Fibroblast of the aortic adventitia (primary cell): ENCODE measurements at regions not wholly inside any gene's neighbourhood (a gene's known extent, or its start where the extent isn't known, plus 50 kb on each side); places are given as distances from the start of the nearest gene placed in this dataset.
A peak's percentile ranks its signal among the peaks of the same experiment; 100 is the strongest.

Experiments used
- DNase-seq: peaks from one replicate; pipeline ENCODE4 v3.0.0-alpha.2; 2010; ENCODE audit warnings: low read depth
- H3K4me3 ChIP-seq: 2 replicates; pipeline ENCODE4 v1.5.1; 2011; ENCODE audit warnings: low read depth, mild to moderate bottlenecking, control low read depth, low read length, moderate library complexity
- TF ChIP-seq, protein P1 (sequence below): IDR thresholded peaks from 2 replicates; pipeline ENCODE4 v1.5.1; 2011; ENCODE audit warnings: mild to moderate bottlenecking, low read length, control low read depth, inconsistent platforms; ENCODE audit not compliant: insufficient read depth

DNA sequence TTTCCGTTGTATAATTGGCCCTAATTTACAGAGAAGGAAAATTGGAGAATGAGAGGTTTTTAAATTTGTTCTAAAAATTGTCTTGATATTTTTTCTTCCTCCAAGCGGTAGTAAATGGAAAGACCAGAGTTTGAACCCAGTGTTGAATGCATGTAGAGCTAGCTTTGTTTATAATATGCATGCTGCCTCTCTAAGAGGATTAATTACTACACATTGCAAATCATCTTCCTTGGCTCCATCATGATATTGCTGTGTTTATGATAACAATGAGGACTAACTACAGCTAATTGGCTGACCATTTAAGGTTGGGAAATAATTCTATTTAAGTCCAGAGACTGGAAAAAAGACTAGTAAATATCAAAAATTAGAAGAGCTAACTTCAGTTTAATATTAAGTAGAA, 338.5 kb downstream of the PLK2 start:
- DNase-seq: no peak
- H3K4me3 ChIP-seq: no peak overlapping the region
- TF ChIP-seq, protein P1, sequence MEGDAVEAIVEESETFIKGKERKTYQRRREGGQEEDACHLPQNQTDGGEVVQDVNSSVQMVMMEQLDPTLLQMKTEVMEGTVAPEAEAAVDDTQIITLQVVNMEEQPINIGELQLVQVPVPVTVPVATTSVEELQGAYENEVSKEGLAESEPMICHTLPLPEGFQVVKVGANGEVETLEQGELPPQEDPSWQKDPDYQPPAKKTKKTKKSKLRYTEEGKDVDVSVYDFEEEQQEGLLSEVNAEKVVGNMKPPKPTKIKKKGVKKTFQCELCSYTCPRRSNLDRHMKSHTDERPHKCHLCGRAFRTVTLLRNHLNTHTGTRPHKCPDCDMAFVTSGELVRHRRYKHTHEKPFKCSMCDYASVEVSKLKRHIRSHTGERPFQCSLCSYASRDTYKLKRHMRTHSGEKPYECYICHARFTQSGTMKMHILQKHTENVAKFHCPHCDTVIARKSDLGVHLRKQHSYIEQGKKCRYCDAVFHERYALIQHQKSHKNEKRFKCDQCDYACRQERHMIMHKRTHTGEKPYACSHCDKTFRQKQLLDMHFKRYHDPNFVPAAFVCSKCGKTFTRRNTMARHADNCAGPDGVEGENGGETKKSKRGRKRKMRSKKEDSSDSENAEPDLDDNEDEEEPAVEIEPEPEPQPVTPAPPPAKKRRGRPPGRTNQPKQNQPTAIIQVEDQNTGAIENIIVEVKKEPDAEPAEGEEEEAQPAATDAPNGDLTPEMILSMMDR: no peak

DNA sequence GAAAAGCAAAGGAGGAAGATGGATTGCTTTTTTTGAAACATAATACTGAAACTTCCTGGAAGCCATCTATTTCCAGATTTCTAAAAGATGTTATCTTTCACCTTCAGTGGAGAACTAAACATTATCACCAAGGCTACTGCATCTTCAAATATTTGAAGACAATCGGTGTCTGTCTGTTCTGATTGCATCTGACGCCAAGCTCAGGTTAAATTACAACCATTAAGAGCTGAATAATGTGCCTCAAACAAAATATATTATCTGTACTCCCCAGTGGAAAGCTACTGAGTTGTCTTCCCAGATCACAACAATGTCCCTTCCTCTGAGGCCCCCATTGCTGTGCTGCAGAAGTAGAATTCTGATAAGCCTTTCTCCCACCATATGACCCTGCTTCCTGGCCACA, 342.3 kb downstream of the PLK2 start:
- TF ChIP-seq, protein P1: no peak
- no peak for DNase-seq
- no peak overlapping the region for H3K4me3 ChIP-seq

DNA sequence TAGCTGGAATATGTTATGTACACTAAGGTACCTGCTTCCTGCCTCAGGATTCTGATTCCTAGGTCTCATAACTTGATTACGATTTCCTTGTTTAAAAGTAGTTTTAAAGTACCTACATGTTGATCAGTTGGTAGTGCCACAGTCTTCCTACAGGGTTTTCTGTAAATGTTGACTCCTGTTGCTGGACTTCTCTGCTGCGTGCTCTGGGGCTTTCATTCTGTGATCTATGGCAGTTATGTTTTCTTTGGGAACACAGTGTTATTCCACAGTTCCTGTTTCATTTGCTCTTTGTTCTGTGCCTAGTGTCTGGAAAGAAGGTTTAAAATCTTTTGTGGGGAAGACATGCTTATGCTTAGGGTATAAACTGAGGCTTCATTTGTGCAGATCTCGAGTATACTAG, 343.5 kb downstream of the PLK2 start:
- no peak for DNase-seq
- TF ChIP-seq, protein P1: no peak
- no peak overlapping the region for H3K4me3 ChIP-seq

DNA sequence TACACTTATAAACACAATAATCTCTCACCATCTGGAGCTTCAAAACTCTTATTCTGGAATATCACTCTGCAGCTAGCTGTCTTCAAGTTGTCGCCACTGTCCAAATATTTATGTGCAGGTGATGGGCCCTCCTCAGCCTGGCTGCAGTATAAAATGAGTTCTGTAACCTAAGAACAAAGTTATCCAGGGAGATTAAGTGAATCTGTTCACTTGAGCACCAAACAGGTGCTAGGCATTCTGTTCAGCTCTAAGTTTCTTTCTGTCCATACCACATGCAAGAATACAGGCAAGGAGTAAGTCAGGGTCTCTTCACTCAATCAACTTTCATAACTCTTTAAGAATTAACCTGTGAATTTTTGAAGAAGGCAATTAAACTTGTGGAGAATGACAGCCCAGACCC, 344.1 kb downstream of the PLK2 start:
- H3K4me3 ChIP-seq: no peak overlapping the region
- TF ChIP-seq, protein P1: no peak
- no peak for DNase-seq

DNA sequence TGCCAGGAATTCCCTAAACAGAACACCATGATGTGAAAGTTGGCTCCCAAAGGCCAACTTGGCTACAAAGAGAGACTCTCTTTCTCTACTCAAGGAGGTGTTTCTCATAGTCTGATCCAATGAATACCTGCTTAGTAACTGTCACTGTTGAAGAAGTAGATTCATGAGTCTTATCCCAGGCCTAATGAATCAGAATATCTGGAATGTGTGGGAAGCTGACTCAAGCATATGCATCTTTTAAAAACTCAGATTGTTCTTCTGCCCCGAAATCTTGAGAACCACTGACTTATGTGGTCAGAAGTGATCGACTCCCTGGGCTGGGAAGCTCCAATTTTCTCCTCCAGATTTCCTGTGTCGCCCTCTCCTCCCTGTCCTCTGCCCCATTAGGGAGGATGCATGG, 345.6 kb downstream of the PLK2 start:
- H3K4me3 ChIP-seq: no peak overlapping the region
- TF ChIP-seq, protein P1: no peak
- DNase-seq: peak; percentile 47

DNA sequence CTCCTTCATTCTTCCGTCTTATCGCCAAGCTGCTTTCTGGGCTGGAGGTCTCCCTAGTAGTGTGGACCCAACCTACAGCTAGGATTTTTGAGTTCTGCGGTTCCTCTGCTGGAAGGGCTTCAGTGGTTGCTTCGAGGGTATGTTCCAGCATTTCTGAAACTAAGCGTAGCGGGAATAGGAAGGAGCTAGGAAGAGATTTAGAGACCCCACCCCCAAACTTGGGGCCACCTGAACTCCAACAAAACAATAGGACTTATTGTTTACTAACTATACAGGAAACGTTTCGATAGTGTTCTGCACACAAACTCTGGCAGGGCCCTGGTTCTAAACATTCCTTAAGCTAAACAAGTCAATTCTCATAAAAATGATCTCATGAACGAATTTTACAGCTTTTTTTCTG, 346.7 kb downstream of the PLK2 start:
- TF ChIP-seq, protein P1: no peak
- no peak for DNase-seq
- H3K4me3 ChIP-seq: no peak overlapping the region

DNA sequence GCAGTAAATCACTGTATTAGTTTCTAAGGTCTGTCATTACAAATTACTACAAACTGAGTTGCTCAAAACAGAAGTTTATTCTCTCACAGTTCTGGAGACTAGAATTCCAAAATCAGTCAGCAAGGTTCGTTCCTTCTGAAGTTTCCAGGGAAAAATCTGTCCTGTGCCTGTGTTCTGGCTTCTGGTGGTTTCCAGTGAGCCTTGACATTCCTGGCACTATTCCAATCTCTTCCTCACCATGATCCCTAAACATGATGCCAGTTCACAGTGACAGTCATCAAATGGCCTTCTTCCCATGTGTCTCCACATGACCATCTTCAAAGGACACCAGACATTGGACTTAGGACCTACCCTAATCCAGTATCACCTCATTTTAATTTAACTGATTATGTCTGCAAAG, 351.4 kb downstream of the PLK2 start:
- no peak overlapping the region for H3K4me3 ChIP-seq
- no peak for DNase-seq
- TF ChIP-seq, protein P1: no peak
